Muscle of leg (tissue), 3 donors: ENCODE measurements at regions not wholly inside any gene's neighbourhood (a gene's known extent, or its start where the extent isn't known, plus 50 kb on each side); places are given as distances from the start of the nearest gene placed in this dataset.
"Not testable (repeated sequence)": the region's sequence is repeated elsewhere in the genome, so short reads cannot be mapped to it uniquely, and the experiment has no call there.

ENCODE experiments used
- DNase-seq: peaks from one replicate; pipeline ENCODE4 v3.0.0; 2013
- H3K27ac ChIP-seq: one replicate; pipeline ENCODE4 v1.5.1; 2013; ENCODE audit warnings: mild to moderate bottlenecking, low read length, control low read depth
- H3K27me3 ChIP-seq: one replicate; pipeline ENCODE4 v1.6.1; 2013; ENCODE audit warnings: low read length; ENCODE audit not compliant: control insufficient read depth, insufficient read depth
- H3K36me3 ChIP-seq: one replicate; pipeline ENCODE4 v1.6.1; 2013; ENCODE audit warnings: low read length; ENCODE audit not compliant: control insufficient read depth, insufficient read depth
- H3K4me1 ChIP-seq: one replicate; pipeline ENCODE4 v1.6.1; 2013; ENCODE audit warnings: low read length; ENCODE audit not compliant: control insufficient read depth, insufficient read depth
- H3K4me3 ChIP-seq: one replicate; pipeline ENCODE4 v1.5.1; 2013; ENCODE audit warnings: low read length, control low read depth
- H3K9me3 ChIP-seq: replicated peaks from 2 replicates; pipeline ENCODE4 v1.6.1; 2013; ENCODE audit warnings: low read depth, low read length; ENCODE audit not compliant: control insufficient read depth
- WGBS: methylation state at CpG from one replicate; pipeline ENCODE4 v1.1.5; 2013; ENCODE audit warnings: missing lambda C conversion rate; ENCODE audit not compliant: insufficient coverage; 5-methylcytosine and 5-hydroxymethylcytosine counted together

DNA sequence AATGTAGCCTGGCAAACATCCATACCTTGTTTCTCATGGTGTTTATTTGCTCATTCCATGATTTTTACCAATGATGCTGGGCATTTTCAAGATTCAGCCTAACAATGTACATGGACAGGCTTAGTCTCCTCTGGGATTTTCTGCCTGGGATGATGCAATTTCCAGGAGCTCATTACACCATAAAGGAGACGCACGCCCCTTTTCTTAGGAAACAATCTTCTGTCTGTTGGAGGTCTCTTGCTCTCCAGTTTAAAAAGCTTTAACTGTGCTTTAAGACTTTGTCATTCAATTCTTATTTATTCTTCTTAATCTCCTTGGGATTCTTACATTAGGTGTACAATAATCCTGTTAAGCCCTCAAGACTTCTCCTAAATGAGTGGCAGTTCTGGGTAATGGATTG lies 150.3 kb upstream of the NRP1 start:
- no peak overlapping the region for H3K4me3 ChIP-seq
- no CpG with 5 or more reads among the region's 2 CpGs for WGBS
- peak overlapping the region; percentile 45 for H3K27ac ChIP-seq
- no peaks in the 10 kb centered on the region for H3K9me3 ChIP-seq
- DNase-seq = peak; percentile 80
- H3K4me1 ChIP-seq = peaks cover 13% of the 10 kb centered on the region
- H3K27me3 ChIP-seq = no peaks in the 10 kb centered on the region
- H3K36me3 ChIP-seq = no peaks in the 10 kb centered on the region

GRCh38 chr10:33483816-33484190 lies 149.3 kb upstream of the NRP1 start:
- Histone ChIP-seq H3K27ac (no peak overlapping the region), H3K27me3 (no peaks in the 10 kb centered on the region), H3K4me3 (no peak overlapping the region), H3K4me1 (peaks cover 11% of the 10 kb centered on the region), H3K36me3 (no peaks in the 10 kb centered on the region), H3K9me3 (no peaks in the 10 kb centered on the region)
- DNase-seq = no peak
- 100% methylated on average over 1 of the region's 3 CpGs for WGBS

DNA sequence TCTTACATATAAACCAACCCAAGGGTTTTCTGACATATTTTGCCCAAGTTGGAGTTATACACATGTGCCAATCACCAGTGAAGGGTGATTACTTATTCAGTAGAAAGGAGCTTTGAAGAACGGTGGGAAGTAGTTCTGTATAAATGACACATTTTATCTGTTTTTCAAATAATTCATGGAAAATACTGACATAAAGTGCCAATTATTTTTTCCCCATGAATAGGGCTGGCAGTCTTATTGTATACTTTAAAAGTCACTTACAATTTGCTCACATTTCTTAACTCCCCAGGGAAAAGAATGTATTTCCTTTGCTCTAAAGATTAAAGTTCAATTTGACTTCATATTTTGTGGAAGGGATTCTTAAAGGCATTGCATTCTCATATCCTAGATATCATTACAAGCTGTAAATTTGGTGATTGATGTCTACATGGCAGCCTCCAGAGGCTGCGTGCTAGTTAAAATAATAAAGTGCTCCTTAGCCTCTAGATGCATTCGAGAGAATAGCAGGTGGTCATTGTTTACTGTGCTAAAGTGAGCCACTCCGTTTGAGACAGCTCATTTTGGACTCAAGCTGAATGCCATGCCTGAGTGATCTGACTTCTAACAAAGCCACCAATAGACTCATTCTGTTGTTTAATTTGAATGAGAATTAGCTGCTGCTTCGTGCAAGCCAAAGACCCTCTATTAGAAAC lies 148.8 kb upstream of the NRP1 start:
- Histone ChIP-seq H3K4me3 (no peak overlapping the region), H3K27me3 (no peaks in the 10 kb centered on the region), H3K9me3 (no peaks in the 10 kb centered on the region), H3K27ac (no peak overlapping the region), H3K4me1 (peaks cover 11% of the 10 kb centered on the region), H3K36me3 (no peaks in the 10 kb centered on the region)
- no peak for DNase-seq
- WGBS = no CpG with 5 or more reads among the region's 5 CpGs

GRCh38 chr10:33482486-33482885 lies 148.0 kb upstream of the NRP1 start:
- DNase-seq = peak; percentile 77

GRCh38 chr10:33481184-33481583 lies 146.7 kb upstream of the NRP1 start:
- H3K27me3 ChIP-seq = no peaks in the 10 kb centered on the region
- H3K4me3 ChIP-seq = no peak overlapping the region
- no CpG with 5 or more reads among the region's 1 CpG for WGBS
- no peaks in the 10 kb centered on the region for H3K36me3 ChIP-seq
- H3K4me1 ChIP-seq = peaks cover 11% of the 10 kb centered on the region
- no peak for DNase-seq
- no peak overlapping the region for H3K27ac ChIP-seq
- no peaks in the 10 kb centered on the region for H3K9me3 ChIP-seq

More at GRCh38 chr10:33482486-33482885, 148.0 kb upstream of the NRP1 start:
- H3K27ac ChIP-seq = no peak overlapping the region
- H3K36me3 ChIP-seq = no peaks in the 10 kb centered on the region
- no peak overlapping the region for H3K4me3 ChIP-seq
- H3K27me3 ChIP-seq = no peaks in the 10 kb centered on the region
- no CpG with 5 or more reads among the region's 5 CpGs for WGBS
- H3K4me1 ChIP-seq = peaks cover 11% of the 10 kb centered on the region
- no peaks in the 10 kb centered on the region for H3K9me3 ChIP-seq

DNA sequence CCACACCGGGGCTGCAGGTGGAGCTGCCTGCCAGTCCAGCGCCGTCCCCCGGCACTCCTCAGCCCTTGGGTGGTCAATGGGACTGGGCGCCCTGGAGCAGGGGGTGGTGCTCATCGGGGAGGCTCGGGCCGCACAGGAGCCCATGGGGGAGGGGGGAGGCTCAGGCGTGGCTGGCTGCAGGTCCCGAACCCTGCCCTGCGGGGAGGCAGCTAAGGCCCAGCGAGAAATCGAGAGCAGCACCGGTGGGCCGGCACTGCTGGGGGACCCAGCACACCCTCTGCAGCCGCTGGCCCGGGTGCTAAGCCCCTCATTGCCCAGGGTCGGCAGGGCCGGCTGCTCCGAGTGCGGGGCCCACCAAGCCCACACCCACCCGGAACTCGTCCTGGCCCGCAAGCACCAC lies 145.9 kb upstream of the NRP1 start:
- WGBS = 98% methylated on average over 18 of the region's 24 CpGs

DNA sequence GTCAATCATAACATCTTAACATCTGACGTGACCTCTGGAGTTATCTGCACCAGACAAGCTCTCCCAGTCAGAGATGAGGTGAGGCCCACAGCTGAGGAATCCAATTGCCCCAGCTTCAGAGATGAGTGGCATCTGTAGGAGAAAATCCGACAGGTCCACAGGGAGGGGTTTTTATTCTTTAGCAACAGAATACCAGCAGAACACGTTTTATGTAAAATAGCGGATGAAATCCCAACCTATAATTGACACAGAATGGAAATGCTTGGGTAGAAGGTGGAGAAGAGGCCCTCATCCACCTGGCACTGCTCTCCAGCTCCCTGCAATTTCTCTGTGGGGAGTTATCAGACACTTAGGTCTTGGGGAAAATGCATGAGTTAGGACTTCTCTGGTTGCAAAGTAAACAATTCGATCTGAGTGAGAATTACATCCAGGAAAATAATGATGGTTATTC lies 144.2 kb upstream of the NRP1 start:
- H3K4me3 ChIP-seq = no peak overlapping the region
- WGBS = no CpG with 5 or more reads among the region's 5 CpGs
- no peaks in the 10 kb centered on the region for H3K27me3 ChIP-seq
- no peak overlapping the region for H3K27ac ChIP-seq
- DNase-seq = no peak
- H3K9me3 ChIP-seq = no peaks in the 10 kb centered on the region
- H3K4me1 ChIP-seq = peaks cover 4% of the 10 kb centered on the region
- no peaks in the 10 kb centered on the region for H3K36me3 ChIP-seq

More for the DNA sequence above, 145.9 kb upstream of the NRP1 start:
- not testable (repeated sequence) for H3K36me3 ChIP-seq, H3K9me3 ChIP-seq, H3K27me3 ChIP-seq, H3K27ac ChIP-seq, H3K4me3 ChIP-seq, DNase-seq
- H3K4me1 ChIP-seq = peaks cover 10% of the 10 kb centered on the region

DNA sequence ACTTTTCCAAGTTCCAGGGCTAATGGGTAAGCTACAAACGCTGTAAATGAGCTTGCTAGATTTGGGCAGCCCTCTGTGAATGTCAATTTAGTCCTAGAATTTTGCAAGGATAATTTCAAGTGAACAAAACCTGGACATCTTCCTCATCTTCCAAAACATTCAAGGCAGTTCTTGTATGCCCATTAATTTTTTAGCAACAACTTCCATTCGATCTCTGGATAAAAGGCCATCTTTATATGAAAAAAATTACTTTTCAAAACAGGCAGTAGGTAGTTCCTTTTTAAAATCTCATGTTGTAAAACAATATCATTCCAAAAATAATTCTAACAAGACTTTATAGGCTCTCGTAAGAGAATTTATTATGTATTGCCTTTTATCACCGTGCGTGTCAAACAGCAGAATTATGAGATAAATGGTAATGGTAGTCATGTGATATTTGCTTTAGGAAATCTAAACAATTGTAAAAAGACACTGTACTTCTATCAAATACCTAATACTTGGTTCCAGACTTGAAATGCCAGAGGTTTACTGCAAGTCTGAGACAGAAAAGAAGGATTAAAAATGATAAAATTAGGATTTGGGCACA lies 143.7 kb upstream of the NRP1 start:
- Histone ChIP-seq H3K27me3 (no peaks in the 10 kb centered on the region), H3K4me3 (no peak overlapping the region), H3K9me3 (no peaks in the 10 kb centered on the region), H3K4me1 (no peaks in the 10 kb centered on the region), H3K27ac (no peak overlapping the region), H3K36me3 (no peaks in the 10 kb centered on the region)
- no peak for DNase-seq
- no CpG with 5 or more reads among the region's 5 CpGs for WGBS

DNA sequence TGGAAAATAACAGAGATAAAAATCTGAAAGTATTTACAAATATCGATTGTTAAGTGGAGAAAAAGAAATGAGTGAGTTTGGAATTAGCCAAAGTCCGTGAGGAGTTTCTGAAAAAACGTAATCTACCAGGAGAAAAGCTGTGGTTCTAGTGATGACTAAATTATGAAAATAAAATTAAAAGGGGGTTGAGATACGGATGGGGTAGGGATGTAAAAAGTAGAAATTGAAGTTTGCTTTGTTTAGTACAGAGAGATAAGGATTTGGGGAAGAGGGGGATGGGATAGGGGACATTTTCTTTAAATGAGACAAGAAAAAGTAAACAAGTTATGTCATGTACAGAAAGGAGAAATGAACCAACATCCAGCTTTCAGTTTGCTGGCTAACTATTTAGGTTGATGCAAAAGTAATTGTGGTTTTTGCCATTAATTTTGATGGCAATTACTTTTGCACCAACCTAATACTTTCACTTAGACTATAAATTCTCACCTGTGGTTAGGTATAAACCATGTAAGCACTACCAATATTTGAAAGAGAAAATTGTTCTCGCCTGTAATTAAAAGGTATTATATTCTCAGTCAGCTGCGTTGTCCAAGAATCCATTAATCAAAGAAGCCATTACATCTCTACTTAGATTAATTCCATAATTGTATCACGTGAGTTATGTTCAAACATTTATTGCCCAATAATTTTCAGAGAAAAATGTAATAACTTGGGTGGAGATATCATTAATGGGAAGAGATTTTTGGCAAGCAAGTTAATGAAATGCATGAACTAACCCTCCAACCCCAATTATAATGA lies 143.0 kb upstream of the NRP1 start:
- Histone ChIP-seq H3K9me3 (no peaks in the 10 kb centered on the region), H3K4me3 (no peak overlapping the region), H3K4me1 (no peaks in the 10 kb centered on the region), H3K27ac (no peak overlapping the region), H3K36me3 (no peaks in the 10 kb centered on the region), H3K27me3 (no peaks in the 10 kb centered on the region)
- DNase-seq = no peak
- WGBS = 84% methylated on average over 4 of the region's 7 CpGs

DNA sequence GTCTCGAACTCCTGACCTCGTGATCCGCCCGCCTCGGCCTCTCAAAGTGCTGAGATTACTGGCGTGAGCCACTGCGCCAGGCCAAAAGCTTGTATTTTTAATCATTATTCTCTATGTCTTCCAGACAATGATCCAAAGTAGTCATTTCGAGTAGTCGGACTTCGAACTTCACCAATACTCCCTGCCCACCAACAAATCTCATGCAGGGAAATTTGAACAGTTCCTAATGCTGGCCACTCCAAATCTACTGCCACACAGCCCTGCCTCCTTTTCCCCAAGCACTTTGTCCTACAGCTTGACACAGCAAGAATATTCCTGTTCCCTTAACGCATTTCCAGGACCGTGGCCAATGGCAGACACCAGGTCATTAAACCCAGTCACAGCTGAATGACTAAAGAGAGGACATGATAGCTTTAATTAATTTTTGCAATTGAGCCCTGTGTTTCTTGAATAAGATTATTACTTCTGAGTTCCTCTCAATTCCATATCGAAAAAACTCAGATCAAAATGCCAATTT lies 142.3 kb upstream of the NRP1 start:
- H3K36me3 ChIP-seq = no peaks in the 10 kb centered on the region
- H3K27ac ChIP-seq = no peak overlapping the region
- 91% methylated on average over 9 of the region's 13 CpGs for WGBS
- H3K27me3 ChIP-seq = no peaks in the 10 kb centered on the region
- H3K4me3 ChIP-seq = no peak overlapping the region
- no peaks in the 10 kb centered on the region for H3K9me3 ChIP-seq
- DNase-seq = no peak
- no peaks in the 10 kb centered on the region for H3K4me1 ChIP-seq
